K562 (cell line): ENCODE measurements at regions not wholly inside any gene's neighbourhood (a gene's known extent, or its start where the extent isn't known, plus 50 kb on each side); places are given as distances from the start of the nearest gene placed in this dataset.

ENCODE experiments used
- ATAC-seq: fragments of 200-7000 bp; cut with Tn5 transposase; 3 replicates; pipeline ENCODE4 v1.9.1; 2020; ENCODE audit warnings: moderate library complexity
- BruUV-seq: library from RNA; stranded (reverse); fragments of 400-500 nt; replicated peaks from 2 replicates; lab custom pipeline; 2021; lab: Mats Ljungman, UMichigan
- CTCF ChIA-PET: fragments of 300-600 bp; formaldehyde crosslinking; extraction: SDS; loops from one replicate; lab custom pipeline; 2021; ENCODE audit warnings: low intra/inter-chr PET ratio; lab: Yijun Ruan, JAX
- POLR2A ChIA-PET: fragments of 300-600, 350-650 bp; sonication (Branson Sonifier 250); formaldehyde crosslinking; extraction: SDS; loops from one replicate; lab custom pipeline; 2021; ENCODE audit warnings: antibody characterized with exemption, inconsistent platforms; lab: Yijun Ruan, JAX
- DNase-seq, 4 experiments: peaks; one replicate each; pipeline versions ENCODE4 v3.0.0 to v3.0.0-alpha.2; 2011 to 2018; ENCODE audit warnings: low spot score in 3 of 4, mixed read lengths in 3 of 4; ENCODE audit errors: extremely low read depth in 1 of 4
- FAIRE-seq: peaks from 2 replicates; lab custom pipeline; 2011; peaks lifted over from hg19 to GRCh38; lab: Jason Lieb, UNC
- H2AFZ ChIP-seq: 2 replicates; pipeline ENCODE4 v1.6.0; 2011; ENCODE audit warnings: low read depth, low read length, control low read depth, inconsistent platforms
- H3K27ac ChIP-seq: fragments of 200-600 bp; 3 replicates; pipeline ENCODE4 v1.8.0; 2011; ENCODE audit warnings: low read depth, mild to moderate bottlenecking, control low read depth, inconsistent platforms, low read length, moderate library complexity, mixed read lengths; ENCODE audit errors: extremely low read depth
- H3K27me3 ChIP-seq, 2 experiments: fragments of 300-600 bp in 1 of 2; 2 replicates in 1 of 2; 3 replicates in 1 of 2; pipeline versions ENCODE4 v1.6.0 to v1.8.0; 2011; ENCODE audit warnings: inconsistent platforms in 2 of 2, low read length in 2 of 2, mild to moderate bottlenecking in 1 of 2, mixed read lengths in 1 of 2, moderate library complexity in 1 of 2; ENCODE audit not compliant: control insufficient read depth in 2 of 2, insufficient read depth in 2 of 2
- H3K36me3 ChIP-seq: fragments of 300-600 bp; 3 replicates; pipeline ENCODE4 v1.8.0; 2011; ENCODE audit warnings: mild to moderate bottlenecking, low read length, inconsistent platforms; ENCODE audit not compliant: control insufficient read depth, insufficient read depth
- H3K4me1 ChIP-seq, 2 experiments: fragments of 200-600 bp in 1 of 2; replicated peaks in 1 of 2; 2 replicates in 1 of 2; 3 replicates in 1 of 2; pipeline versions ENCODE4 v1.5.1 to v1.8.0; 2011; ENCODE audit warnings: inconsistent platforms in 2 of 2, low read length in 2 of 2, mild to moderate bottlenecking in 1 of 2, mixed read lengths in 1 of 2, moderate library complexity in 1 of 2; ENCODE audit not compliant: control insufficient read depth in 2 of 2, insufficient read depth in 2 of 2
- H3K4me2 ChIP-seq: 2 replicates; pipeline ENCODE4 v1.6.1; 2011; ENCODE audit warnings: low read length, control low read depth, inconsistent platforms, mixed read lengths; ENCODE audit not compliant: insufficient read depth
- H3K4me3 ChIP-seq: fragments of 200-600 bp; sonication (generic), shearing (Covaris generic); 2 replicates; pipeline ENCODE4 v1.5.1; 2016; ENCODE audit warnings: control low read depth, inconsistent platforms
- H3K79me2 ChIP-seq: fragments of 200-600 bp; 3 replicates; pipeline ENCODE4 v1.8.0; 2011; ENCODE audit warnings: low read length, inconsistent platforms; ENCODE audit not compliant: control insufficient read depth, insufficient read depth
- H3K9ac ChIP-seq, 2 experiments: 2 replicates each; pipeline versions ENCODE4 v1.6.0 to v1.6.1; 2011; ENCODE audit warnings: low read depth in 2 of 2, low read length in 2 of 2, control low read depth in 1 of 2, inconsistent platforms in 1 of 2, mild to moderate bottlenecking in 1 of 2, mixed read lengths in 1 of 2; ENCODE audit not compliant: insufficient read depth in 1 of 2
- H3K9me1 ChIP-seq: one replicate; pipeline ENCODE4 v1.6.0; 2011; ENCODE audit warnings: inconsistent platforms, mild to moderate bottlenecking, low read length, moderate library complexity; ENCODE audit not compliant: control insufficient read depth, insufficient read depth
- H3K9me3 ChIP-seq: replicated peaks from 2 replicates; pipeline ENCODE4 v1.5.1; 2011; ENCODE audit warnings: low read depth, low read length, inconsistent platforms; ENCODE audit not compliant: control insufficient read depth, insufficient read depth
- H4K20me1 ChIP-seq: replicated peaks from 2 replicates; pipeline ENCODE4 v1.6.1; 2011; ENCODE audit warnings: low read length, inconsistent platforms, mixed read lengths; ENCODE audit not compliant: control insufficient read depth, insufficient read depth
- BRF1 ChIP-seq: IDR thresholded peaks from 3 replicates; pipeline ENCODE4 v1.6.1; 2011; ENCODE audit warnings: borderline replicate concordance, mild to moderate bottlenecking; ENCODE audit not compliant: insufficient read length; ENCODE audit errors: extremely low read depth
- CEBPG ChIP-seq, 3 experiments: fragments of 200-800 bp in 1 of 3; sonication (Bioruptor generic) in 1 of 3; sonication (generic) in 1 of 3; formaldehyde crosslinking in 1 of 3; IDR thresholded peaks in 2 of 3; conservative IDR thresholded peaks in 1 of 3; 2 replicates each; pipeline versions ENCODE4 v1.6.1 to v1.8.0; 2016 to 2022; ENCODE audit warnings: missing compliant biosample characterization in 2 of 3, missing genetic modification characterization in 2 of 3, mild to moderate bottlenecking in 1 of 3, missing genetic modification reagents in 1 of 3
- FOSL1 ChIP-seq: fragments of 200-800 bp; sonication (Bioruptor generic); conservative IDR thresholded peaks from 2 replicates; pipeline ENCODE4 v1.6.1; 2016; ENCODE audit warnings: missing genetic modification characterization, missing compliant biosample characterization
- WGBS: fragments of 100-300 bp; shearing (Covaris generic); methylation state at CpG from one replicate; pipeline ENCODE4 v1.1.6; 2016; ENCODE audit warnings: low coverage, mixed read lengths; ENCODE audit not compliant: insufficient coverage; ENCODE audit errors: missing lambda C conversion rate; 5-methylcytosine and 5-hydroxymethylcytosine counted together
- in situ Hi-C: fragments of 300-500 bp; cut with MboI; formaldehyde crosslinking; loops from 4 replicates; pipeline ENCODE4 v1.15.0; 2018; ENCODE audit warnings: inconsistent platforms, mixed read lengths
- intact Hi-C: fragments of 100-400 bp; cut with micrococcal nuclease; formaldehyde crosslinking; loops from 2 replicates; pipeline ENCODE4 v1.14.2; 2022
- TF ChIP-seq, protein P1 (sequence below), 2 experiments: fragments of 450-650 bp in 1 of 2; sonication (generic) in 1 of 2; formaldehyde crosslinking in 1 of 2; IDR thresholded peaks in 1 of 2; conservative IDR thresholded peaks in 1 of 2; 2 replicates each; pipeline versions ENCODE4 v1.6.1 to v1.8.1; 2016 to 2023; ENCODE audit warnings: mild to moderate bottlenecking in 2 of 2, moderate library complexity in 2 of 2, inconsistent platforms in 1 of 2, missing genetic modification reagents in 1 of 2
- TF ChIP-seq, protein P2 (sequence below): fragments of 200-800 bp; sonication (Bioruptor generic); IDR thresholded peaks from 2 replicates; pipeline ENCODE4 v1.6.1; 2017; ENCODE audit warnings: missing genetic modification characterization, missing compliant biosample characterization

DNA sequence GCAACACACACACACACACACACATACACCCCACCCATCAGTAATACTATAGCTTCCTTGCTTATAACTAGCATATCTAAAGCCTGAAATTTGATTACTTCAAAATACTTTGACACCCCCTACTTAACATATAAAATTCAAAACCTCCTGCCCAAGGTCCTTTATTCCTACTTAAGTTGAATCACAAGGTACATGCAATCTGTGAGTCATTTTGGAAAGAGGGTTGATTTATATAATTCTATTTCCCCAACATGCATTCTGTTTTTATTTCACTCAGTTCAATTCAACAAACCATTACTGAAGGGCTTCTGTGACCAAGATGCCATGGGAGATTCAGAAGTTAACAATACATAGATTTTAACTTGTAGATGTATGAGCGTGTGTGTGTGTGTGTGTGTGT lies 420.7 kb downstream of the METTL4 start:
- CTCF ChIA-PET, result no interaction called here
- intact Hi-C loops, result no loop called here

More for the DNA sequence above, 420.7 kb downstream of the METTL4 start:
- no peaks in the 10 kb centered on the region for H3K79me2 ChIP-seq
- no peak overlapping the region for H3K27ac ChIP-seq
- no TSS peak for BruUV-seq
- peaks cover 0 to 9% of the 10 kb centered on the region in 2 experiments; a peak in 2 of 5 replicates for H3K27me3 ChIP-seq
- POLR2A ChIA-PET, result no interaction called here
- DNase-seq, result no peak
- H2AFZ ChIP-seq, result no peak overlapping the region
- no peaks in the 10 kb centered on the region for H4K20me1 ChIP-seq
- no peak overlapping the region for H3K4me2 ChIP-seq
- no peaks in the 10 kb centered on the region for H3K36me3 ChIP-seq
- H3K4me1 ChIP-seq, result no peaks in the 10 kb centered on the region
- in situ Hi-C loops, result no loop called here
- TF ChIP-seq, protein P1, sequence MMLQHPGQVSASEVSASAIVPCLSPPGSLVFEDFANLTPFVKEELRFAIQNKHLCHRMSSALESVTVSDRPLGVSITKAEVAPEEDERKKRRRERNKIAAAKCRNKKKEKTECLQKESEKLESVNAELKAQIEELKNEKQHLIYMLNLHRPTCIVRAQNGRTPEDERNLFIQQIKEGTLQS (IDR thresholded peaks at IDR 0.05), result 0 out of 2 replicates have a peak, but pooled peaks have one; percentile 23
- TF ChIP-seq, protein P1 (CRISPR knock-in tag; conservative IDR thresholded peaks at IDR 0.05), result no peak
- TF ChIP-seq FOSL1 (tag), result peak; percentile 31
- no peak for TF ChIP-seq BRF1
- TF ChIP-seq CEBPG (CRISPR knock-in tag; IDR thresholded peaks at IDR 0.05), result no peak
- TF ChIP-seq CEBPG (tag; conservative IDR thresholded peaks at IDR 0.05 in 1 of 2, IDR thresholded peaks at IDR 0.05 in 1 of 2), result peak in 1 of 2 experiments; percentile 52; a peak in 1 of 4 replicates
- TF ChIP-seq, protein P2, sequence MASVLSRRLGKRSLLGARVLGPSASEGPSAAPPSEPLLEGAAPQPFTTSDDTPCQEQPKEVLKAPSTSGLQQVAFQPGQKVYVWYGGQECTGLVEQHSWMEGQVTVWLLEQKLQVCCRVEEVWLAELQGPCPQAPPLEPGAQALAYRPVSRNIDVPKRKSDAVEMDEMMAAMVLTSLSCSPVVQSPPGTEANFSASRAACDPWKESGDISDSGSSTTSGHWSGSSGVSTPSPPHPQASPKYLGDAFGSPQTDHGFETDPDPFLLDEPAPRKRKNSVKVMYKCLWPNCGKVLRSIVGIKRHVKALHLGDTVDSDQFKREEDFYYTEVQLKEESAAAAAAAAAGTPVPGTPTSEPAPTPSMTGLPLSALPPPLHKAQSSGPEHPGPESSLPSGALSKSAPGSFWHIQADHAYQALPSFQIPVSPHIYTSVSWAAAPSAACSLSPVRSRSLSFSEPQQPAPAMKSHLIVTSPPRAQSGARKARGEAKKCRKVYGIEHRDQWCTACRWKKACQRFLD (CRISPR knock-in tag), result no peak
- TF ChIP-seq, all 486 proteins: peak for 3
- peak; percentile 26 for FAIRE-seq
- Histone ChIP-seq H3K9ac (no peak overlapping the region), H3K4me3 (no peak overlapping the region), H3K9me1 (no peaks in the 10 kb centered on the region), H3K9me3 (no peaks in the 10 kb centered on the region)
- no peak for ATAC-seq
- 0% methylated on average over 1 of the region's 1 CpG for WGBS
